SU-DHL-6 (cell line): ENCODE measurements at regions not wholly inside any gene's neighbourhood (a gene's known extent, or its start where the extent isn't known, plus 50 kb on each side); places are given as distances from the start of the nearest gene placed in this dataset.

Experiments used
- EZH2phosphoT487 ChIP-seq: fragments of 200-600 bp; sonication (generic), shearing (Covaris generic); conservative IDR thresholded peaks from 2 replicates; pipeline ENCODE4 v1.6.1; 2018; ENCODE audit warnings: mild to moderate bottlenecking, antibody characterized with exemption, low read length, moderate library complexity, mixed read lengths
- TF ChIP-seq, protein P1 (sequence below): fragments of 200-600 bp; sonication (generic); IDR thresholded peaks from one replicate; pipeline ENCODE4 v1.5.1; 2017; ENCODE audit warnings: antibody characterized with exemption, mild to moderate bottlenecking, low read length, moderate library complexity; ENCODE audit not compliant: insufficient read depth, poor library complexity, severe bottlenecking

DNA sequence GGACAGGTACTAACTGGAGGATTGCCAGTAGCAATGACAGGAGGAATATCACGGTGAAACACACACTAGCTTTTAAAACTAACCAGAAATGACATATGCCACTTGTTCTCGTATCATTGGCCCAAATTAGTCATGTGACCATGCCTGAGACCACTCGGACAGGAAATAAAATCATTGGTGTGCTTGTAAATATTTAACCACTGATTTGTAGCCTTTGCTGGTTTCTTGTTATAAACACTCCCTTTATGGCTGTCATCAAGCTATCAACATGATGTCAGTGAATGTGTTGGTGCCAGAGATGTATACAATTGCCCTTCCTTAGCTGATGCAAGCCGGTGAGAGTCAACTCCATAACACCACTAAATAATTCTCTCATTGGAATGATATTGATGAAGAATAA lies 123.7 kb upstream of the ANKH start:
- TF ChIP-seq, protein P1, sequence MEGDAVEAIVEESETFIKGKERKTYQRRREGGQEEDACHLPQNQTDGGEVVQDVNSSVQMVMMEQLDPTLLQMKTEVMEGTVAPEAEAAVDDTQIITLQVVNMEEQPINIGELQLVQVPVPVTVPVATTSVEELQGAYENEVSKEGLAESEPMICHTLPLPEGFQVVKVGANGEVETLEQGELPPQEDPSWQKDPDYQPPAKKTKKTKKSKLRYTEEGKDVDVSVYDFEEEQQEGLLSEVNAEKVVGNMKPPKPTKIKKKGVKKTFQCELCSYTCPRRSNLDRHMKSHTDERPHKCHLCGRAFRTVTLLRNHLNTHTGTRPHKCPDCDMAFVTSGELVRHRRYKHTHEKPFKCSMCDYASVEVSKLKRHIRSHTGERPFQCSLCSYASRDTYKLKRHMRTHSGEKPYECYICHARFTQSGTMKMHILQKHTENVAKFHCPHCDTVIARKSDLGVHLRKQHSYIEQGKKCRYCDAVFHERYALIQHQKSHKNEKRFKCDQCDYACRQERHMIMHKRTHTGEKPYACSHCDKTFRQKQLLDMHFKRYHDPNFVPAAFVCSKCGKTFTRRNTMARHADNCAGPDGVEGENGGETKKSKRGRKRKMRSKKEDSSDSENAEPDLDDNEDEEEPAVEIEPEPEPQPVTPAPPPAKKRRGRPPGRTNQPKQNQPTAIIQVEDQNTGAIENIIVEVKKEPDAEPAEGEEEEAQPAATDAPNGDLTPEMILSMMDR = no peak
- no peak for TF ChIP-seq EZH2phosphoT487
